CD14-positive monocyte (primary cell): ENCODE measurements at regions not wholly inside any gene's neighbourhood (a gene's known extent, or its start where the extent isn't known, plus 50 kb on each side); places are given as distances from the start of the nearest gene placed in this dataset.

Experiments used
- DNase-seq, 3 donors: peaks; one replicate each; pipeline ENCODE4 v3.0.0-alpha.2; 2011 to 2022
- H2AFZ ChIP-seq: 2 replicates; pipeline ENCODE4 v1.6.0; 2012; ENCODE audit warnings: mild to moderate bottlenecking, low read depth, low read length, inconsistent platforms; ENCODE audit not compliant: insufficient read depth, poor library complexity, severe bottlenecking
- H3K27ac ChIP-seq, 2 donors: 1 replicate in 1 of 2; 2 replicates in 1 of 2; pipeline ENCODE4 v1.5.1; 2012 to 2013; ENCODE audit warnings: low read length in 2 of 2, control low read depth in 1 of 2, inconsistent platforms in 1 of 2, low read depth in 1 of 2, mild to moderate bottlenecking in 1 of 2
- H3K27me3 ChIP-seq, 2 donors: one replicate each; pipeline versions ENCODE4 v1.6.0 to v1.6.1; 2011 to 2013; ENCODE audit warnings: low read length in 2 of 2; ENCODE audit not compliant: control insufficient read depth in 2 of 2, insufficient read depth in 2 of 2
- H3K36me3 ChIP-seq, 2 donors: replicated peaks in 1 of 2; 1 replicate in 1 of 2; 2 replicates in 1 of 2; pipeline versions ENCODE4 v1.5.1 to v1.6.1; 2012 to 2013; ENCODE audit warnings: low read length in 2 of 2, control low read depth in 1 of 2, inconsistent platforms in 1 of 2, mild to moderate bottlenecking in 1 of 2; ENCODE audit not compliant: insufficient read depth in 2 of 2, control insufficient read depth in 1 of 2
- H3K4me1 ChIP-seq, 2 donors: 1 replicate in 1 of 2; 2 replicates in 1 of 2; pipeline versions ENCODE4 v1.5.1 to v1.6.1; 2012 to 2013; ENCODE audit warnings: low read length in 2 of 2, control low read depth in 1 of 2, inconsistent platforms in 1 of 2, mild to moderate bottlenecking in 1 of 2, moderate library complexity in 1 of 2; ENCODE audit not compliant: insufficient read depth in 2 of 2, control insufficient read depth in 1 of 2
- H3K4me2 ChIP-seq: replicated peaks from 2 replicates; pipeline ENCODE3; 2012; ENCODE audit warnings: low read length, moderate library complexity, mild to moderate bottlenecking; ENCODE audit not compliant: poor library complexity, severe bottlenecking; ENCODE audit errors: extremely low read depth
- H3K4me3 ChIP-seq, 3 experiments: fragments of 200-600 bp in 1 of 3; sonication (generic) in 1 of 3; replicated peaks in 1 of 3; 1 replicate in 2 of 3; 2 replicates in 1 of 3; pipeline ENCODE4 v1.5.1; 2011 to 2013; ENCODE audit warnings: low read length in 3 of 3, mild to moderate bottlenecking in 3 of 3, control low read depth in 2 of 3, low read depth in 2 of 3, inconsistent platforms in 1 of 3, moderate library complexity in 1 of 3
- H3K79me2 ChIP-seq: 2 replicates; pipeline ENCODE4 v1.6.0; 2012; ENCODE audit warnings: mild to moderate bottlenecking, control low read depth, inconsistent platforms, low read length, moderate library complexity; ENCODE audit not compliant: insufficient read depth
- H3K9ac ChIP-seq: 2 replicates; pipeline ENCODE4 v1.6.0; 2017; ENCODE audit warnings: low read length, mild to moderate bottlenecking; ENCODE audit not compliant: insufficient read depth, poor library complexity, severe bottlenecking
- H3K9me3 ChIP-seq, 2 donors: replicated peaks in 1 of 2; 1 replicate in 1 of 2; 2 replicates in 1 of 2; pipeline versions ENCODE4 v1.5.1 to v1.6.1; 2012 to 2013; ENCODE audit warnings: low read length in 2 of 2, control low read depth in 1 of 2; ENCODE audit not compliant: control insufficient read depth in 1 of 2, insufficient read depth in 1 of 2
- H4K20me1 ChIP-seq: 2 replicates; pipeline ENCODE4 v1.6.0; 2012; ENCODE audit warnings: mild to moderate bottlenecking, low read length, control low read depth, moderate library complexity; ENCODE audit not compliant: insufficient read depth
- H3K27ac Mint-ChIP-seq, 7 donors: one replicate each; pipeline ENCODE4 v1.8.0; 2020; ENCODE audit warnings: mild to moderate bottlenecking in 7 of 7, mixed read lengths in 7 of 7, moderate library complexity in 6 of 7, inconsistent platforms in 2 of 7
- H3K27me3 Mint-ChIP-seq, 3 donors: one replicate each; pipeline ENCODE4 v1.8.0; 2021 to 2022; ENCODE audit warnings: low read depth in 3 of 3, mild to moderate bottlenecking in 3 of 3, mixed read lengths in 3 of 3, moderate library complexity in 3 of 3, inconsistent platforms in 1 of 3
- H3K36me3 Mint-ChIP-seq, 2 donors: one replicate each; pipeline ENCODE4 v1.8.0; 2020; ENCODE audit warnings: mixed read lengths in 2 of 2, inconsistent platforms in 1 of 2, mild to moderate bottlenecking in 1 of 2
- H3K4me1 Mint-ChIP-seq: one replicate; pipeline ENCODE4 v1.8.0; 2020; ENCODE audit warnings: mild to moderate bottlenecking, mixed read lengths
- H3K4me3 Mint-ChIP-seq, 2 donors: one replicate each; pipeline ENCODE4 v1.8.0; 2020; ENCODE audit warnings: mild to moderate bottlenecking in 2 of 2, mixed read lengths in 2 of 2, moderate library complexity in 1 of 2
- H3K9me3 Mint-ChIP-seq, 7 donors: one replicate each; pipeline ENCODE4 v1.8.0; 2020 to 2022; ENCODE audit warnings: mixed read lengths in 7 of 7, mild to moderate bottlenecking in 6 of 7, moderate library complexity in 6 of 7, inconsistent platforms in 2 of 7
- CTCF ChIP-seq: fragments of 200-600 bp; IDR thresholded peaks from one replicate; pipeline ENCODE4 v1.8.0; 2022; ENCODE audit warnings: antibody characterized with exemption, mild to moderate bottlenecking
- WGBS: methylation state at CpG from one replicate; pipeline ENCODE4 v1.1.5; 2013; ENCODE audit warnings: missing lambda C conversion rate; ENCODE audit not compliant: insufficient coverage; 5-methylcytosine and 5-hydroxymethylcytosine counted together
- intact Hi-C, 2 donors: fragments of 100-400 bp; cut with micrococcal nuclease; formaldehyde crosslinking; loops; one replicate each; pipeline versions ENCODE4 v1.15.0 to v1.15.1; 2023

GRCh38 chr4:62717154-62717553 is 1517.0 kb downstream of the ADGRL3 start:
- no CpG with 5 or more reads among the region's 2 CpGs for WGBS
- no peaks in the 10 kb centered on the region for H3K4me1 Mint-ChIP-seq
- H2AFZ ChIP-seq = no peak overlapping the region
- H3K27ac Mint-ChIP-seq = no peak overlapping the region
- no peak overlapping the region for H3K4me3 ChIP-seq
- H3K36me3 Mint-ChIP-seq = no peaks in the 10 kb centered on the region
- no peak overlapping the region for H3K4me3 Mint-ChIP-seq
- no peak for DNase-seq
- no peaks in the 10 kb centered on the region for H4K20me1 ChIP-seq
- intact Hi-C loops = no loop called here
- no peak overlapping the region for H3K9ac ChIP-seq
- no peaks in the 10 kb centered on the region for H3K9me3 ChIP-seq
- H3K27me3 Mint-ChIP-seq = no peaks in the 10 kb centered on the region
- no peaks in the 10 kb centered on the region for H3K79me2 ChIP-seq
- no peak overlapping the region for H3K4me2 ChIP-seq
- no peak for TF ChIP-seq CTCF
- H3K27me3 ChIP-seq = no peaks in the 10 kb centered on the region
- no peaks in the 10 kb centered on the region for H3K36me3 ChIP-seq
- no peaks in the 10 kb centered on the region for H3K4me1 ChIP-seq
- H3K9me3 Mint-ChIP-seq = peaks cover 0 to 6% (median 0%) of the 10 kb centered on the region in 7 donors
- H3K27ac ChIP-seq = no peak overlapping the region

- no peaks in the 10 kb centered on the region for H3K9me3 Mint-ChIP-seq
- TF ChIP-seq CTCF = no peak
- no peak overlapping the region for H3K27ac Mint-ChIP-seq
- H3K9me3 ChIP-seq = no peaks in the 10 kb centered on the region
- no peak overlapping the region for H3K4me3 ChIP-seq
- no peak overlapping the region for H3K4me3 Mint-ChIP-seq
- no peak overlapping the region for H2AFZ ChIP-seq
- no peaks in the 10 kb centered on the region for H3K4me1 ChIP-seq
- no peaks in the 10 kb centered on the region for H3K4me1 Mint-ChIP-seq
- intact Hi-C loops = no loop called here
- no peaks in the 10 kb centered on the region for H3K27me3 ChIP-seq
- no peaks in the 10 kb centered on the region for H3K79me2 ChIP-seq
- H3K36me3 ChIP-seq = no peaks in the 10 kb centered on the region
- no peak overlapping the region for H3K9ac ChIP-seq
- no peaks in the 10 kb centered on the region for H4K20me1 ChIP-seq
- peaks cover 0 to 2% (median 0%) of the 10 kb centered on the region in 3 donors for H3K27me3 Mint-ChIP-seq
- H3K4me2 ChIP-seq = no peak overlapping the region
- H3K36me3 Mint-ChIP-seq = no peaks in the 10 kb centered on the region
- no peak overlapping the region for H3K27ac ChIP-seq
- WGBS = no CpG with 5 or more reads among the region's 1 CpG
- no peak for DNase-seq
Observed at GRCh38 chr4:62711575-62711974, 1511.4 kb downstream of the ADGRL3 start.
